Suppressor macrophage (primary cell): ENCODE measurements at regions not wholly inside any gene's neighbourhood (a gene's known extent, or its start where the extent isn't known, plus 50 kb on each side); places are given as distances from the start of the nearest gene placed in this dataset.

Source experiments
- DNase-seq, 4 experiments: peaks; one replicate each; pipeline ENCODE4 v3.0.0-alpha.2; 2020 to 2022

- no peak for DNase-seq
These were observed 122.0 kb upstream of the ANK3 start for GRCh38 chr10:60511477-60512229.

- DNase-seq, result no peak
These were observed 119.2 kb upstream of the ANK3 start for GRCh38 chr10:60508831-60509230.

- DNase-seq, result no peak
These were observed 118.4 kb upstream of the ANK3 start for GRCh38 chr10:60508037-60508436.

GRCh38 chr10:60502621-60503020 is 112.9 kb upstream of the ANK3 start:
- DNase-seq, result no peak

- DNase-seq, result no peak
These were observed 109.3 kb upstream of the ANK3 start for GRCh38 chr10:60498985-60499384.

GRCh38 chr10:60497364-60497763 is 107.7 kb upstream of the ANK3 start:
- DNase-seq, result no peak

GRCh38 chr10:60496181-60496580 is 106.5 kb upstream of the ANK3 start:
- DNase-seq, result no peak

- no peak for DNase-seq
These were observed 105.8 kb upstream of the ANK3 start for GRCh38 chr10:60495338-60496055.

GRCh38 chr10:60494774-60495173 is 105.1 kb upstream of the ANK3 start:
- no peak for DNase-seq

- DNase-seq, result no peak
These were observed 101.5 kb upstream of the ANK3 start for GRCh38 chr10:60491162-60491561.

GRCh38 chr10:60490013-60490412 is 100.3 kb upstream of the ANK3 start:
- no peak for DNase-seq

- DNase-seq, result no peak
These were observed 98.5 kb upstream of the ANK3 start for GRCh38 chr10:60488111-60488669.

- DNase-seq, result no peak
These were observed 97.9 kb upstream of the ANK3 start for GRCh38 chr10:60487543-60487942.

- no peak for DNase-seq
These were observed 95.3 kb upstream of the ANK3 start for GRCh38 chr10:60485025-60485424.

- DNase-seq, result no peak
These were observed 91.3 kb upstream of the ANK3 start for GRCh38 chr10:60480865-60481563.

GRCh38 chr10:60479305-60480020 is 89.8 kb upstream of the ANK3 start:
- no peak for DNase-seq

- DNase-seq, result no peak
These were observed 86.8 kb upstream of the ANK3 start for GRCh38 chr10:60476451-60476850.

GRCh38 chr10:60473557-60473956 is 83.9 kb upstream of the ANK3 start:
- DNase-seq, result no peak

GRCh38 chr10:60470091-60470490 is 80.4 kb upstream of the ANK3 start:
- DNase-seq, result no peak

- peak in 1 of 4 experiments; percentile 7 for DNase-seq
These were observed 79.5 kb upstream of the ANK3 start for GRCh38 chr10:60469147-60469546.

- no peak for DNase-seq
These were observed 77.5 kb upstream of the ANK3 start for GRCh38 chr10:60467202-60467546.

- DNase-seq, result no peak
These were observed 76.9 kb upstream of the ANK3 start for GRCh38 chr10:60466267-60467201.
